G401 (cell line): ENCODE measurements at regions not wholly inside any gene's neighbourhood (a gene's known extent, or its start where the extent isn't known, plus 50 kb on each side); places are given as distances from the start of the nearest gene placed in this dataset.
A peak's percentile ranks its signal among the peaks of the same experiment; 100 is the strongest.

ENCODE experiments used
- DNase-seq: peaks from one replicate; pipeline ENCODE4 v3.0.0-alpha.2; 2015; ENCODE audit warnings: low spot score
- in situ Hi-C: cut with HindIII; loops from 2 replicates; pipeline ENCODE4 v1.10.0; 2016; ENCODE audit warnings: low sequenced_read_pairs, mixed read lengths

- in situ Hi-C loops: no loop called here
- DNase-seq: peak; percentile 89
Measured at GRCh38 chr17:79391376-79392233, 219.2 kb downstream of the RBFOX3 start.

- in situ Hi-C loops: no loop called here
- no peak for DNase-seq
Measured at GRCh38 chr17:79389896-79390295, 221.0 kb downstream of the RBFOX3 start.

- in situ Hi-C loops: no loop called here
Measured at GRCh38 chr17:79388556-79389295, 222.1 kb downstream of the RBFOX3 start.

GRCh38 chr17:79387783-79388182, 223.1 kb downstream of the RBFOX3 start:
- in situ Hi-C loops: no loop called here
- DNase-seq: no peak

More at GRCh38 chr17:79388556-79389295, 222.1 kb downstream of the RBFOX3 start:
- peak; percentile 77 for DNase-seq

GRCh38 chr17:79385962-79386563, 224.8 kb downstream of the RBFOX3 start:
- no peak for DNase-seq
- in situ Hi-C loops: no loop called here

- in situ Hi-C loops: no loop called here
Measured at GRCh38 chr17:79382313-79382712, 228.5 kb downstream of the RBFOX3 start.

GRCh38 chr17:79379700-79380445, 231.0 kb downstream of the RBFOX3 start:
- in situ Hi-C loops: no loop called here
- DNase-seq: no peak

More at GRCh38 chr17:79382313-79382712, 228.5 kb downstream of the RBFOX3 start:
- DNase-seq: peak; percentile 80

GRCh38 chr17:79377230-79377786, 233.5 kb downstream of the RBFOX3 start:
- DNase-seq: no peak
- in situ Hi-C loops: no loop called here

GRCh38 chr17:79374807-79375206, 236.0 kb downstream of the RBFOX3 start:
- no peak for DNase-seq
- in situ Hi-C loops: no loop called here

- in situ Hi-C loops: no loop called here
- DNase-seq: no peak
Measured at GRCh38 chr17:79374087-79374689, 236.7 kb downstream of the RBFOX3 start.

GRCh38 chr17:79372470-79373238, 238.2 kb downstream of the RBFOX3 start:
- DNase-seq: no peak
- in situ Hi-C loops: no loop called here

GRCh38 chr17:79371984-79372383, 238.9 kb downstream of the RBFOX3 start:
- in situ Hi-C loops: no loop called here
- no peak for DNase-seq

- in situ Hi-C loops: no loop called here
Measured at GRCh38 chr17:79370594-79370993, 240.3 kb downstream of the RBFOX3 start.

GRCh38 chr17:79370126-79370525, 240.7 kb downstream of the RBFOX3 start:
- no peak for DNase-seq
- in situ Hi-C loops: no loop called here

More at GRCh38 chr17:79370594-79370993, 240.3 kb downstream of the RBFOX3 start:
- no peak for DNase-seq

GRCh38 chr17:79369532-79369931, 241.3 kb downstream of the RBFOX3 start:
- in situ Hi-C loops: no loop called here
- no peak for DNase-seq

GRCh38 chr17:79369001-79369400, 241.8 kb downstream of the RBFOX3 start:
- in situ Hi-C loops: no loop called here
- DNase-seq: no peak

GRCh38 chr17:79368521-79368920, 242.3 kb downstream of the RBFOX3 start:
- no peak for DNase-seq
- in situ Hi-C loops: no loop called here
